Spinal cord (tissue), 9 donors: ENCODE measurements at regions not wholly inside any gene's neighbourhood (a gene's known extent, or its start where the extent isn't known, plus 50 kb on each side); places are given as distances from the start of the nearest gene placed in this dataset.

Experiments
- DNase-seq, 6 donors: peaks; one replicate each; pipeline versions ENCODE4 v3.0.0 to v3.0.0-alpha.2; 2013 to 2015; ENCODE audit warnings: low spot score in 6 of 6, low read depth in 4 of 6
- H3K27ac ChIP-seq: one replicate; pipeline ENCODE4 v1.5.1; 2013; ENCODE audit warnings: low read depth, low read length, control low read depth
- H3K27me3 ChIP-seq: one replicate; pipeline ENCODE4 v1.6.1; 2013; ENCODE audit warnings: low read length; ENCODE audit not compliant: control insufficient read depth, insufficient read depth
- H3K36me3 ChIP-seq: one replicate; pipeline ENCODE4 v1.6.1; 2013; ENCODE audit warnings: low read length; ENCODE audit not compliant: control insufficient read depth, insufficient read depth
- H3K4me1 ChIP-seq: one replicate; pipeline ENCODE4 v1.6.1; 2013; ENCODE audit warnings: low read length; ENCODE audit not compliant: control insufficient read depth, insufficient read depth
- H3K4me3 ChIP-seq: one replicate; pipeline ENCODE4 v1.5.1; 2013; ENCODE audit warnings: low read depth, low read length, control low read depth
- H3K9me3 ChIP-seq: one replicate; pipeline ENCODE4 v1.6.1; 2013; ENCODE audit warnings: low read length; ENCODE audit not compliant: control insufficient read depth, insufficient read depth
- WGBS: methylation state at CpG from one replicate; pipeline ENCODE4 v1.1.5; 2013; ENCODE audit warnings: missing lambda C conversion rate; ENCODE audit not compliant: insufficient coverage; 5-methylcytosine and 5-hydroxymethylcytosine counted together
- donor health status: healthy.

DNA sequence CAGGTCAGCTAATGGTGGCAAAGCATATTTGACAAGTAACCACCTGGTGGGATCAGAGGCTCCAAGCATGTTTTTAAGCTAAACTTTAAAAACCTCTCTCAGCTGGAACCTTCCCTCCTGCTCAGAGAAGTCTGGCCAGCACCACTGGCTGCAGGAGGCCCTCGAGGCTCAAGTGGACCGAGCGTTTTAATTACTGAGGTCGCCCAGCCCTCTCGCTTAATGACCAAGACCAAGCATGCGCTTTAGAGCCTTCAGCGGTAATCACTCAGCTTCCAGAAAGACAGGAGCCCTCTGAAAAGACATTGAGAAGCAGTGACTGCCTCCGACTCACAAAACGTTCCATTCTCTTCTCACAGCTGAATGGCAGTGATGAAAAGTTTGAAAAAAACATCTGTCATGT lies 383.4 kb upstream of the ADARB2 start:
- DNase-seq = peak in 1 of 6 donors; percentile 20
- Histone ChIP-seq H3K36me3 (no peaks in the 10 kb centered on the region), H3K27me3 (no peaks in the 10 kb centered on the region), H3K4me3 (no peak overlapping the region), H3K27ac (no peak overlapping the region), H3K4me1 (no peaks in the 10 kb centered on the region), H3K9me3 (peaks cover 1% of the 10 kb centered on the region)
- WGBS = 16% methylated on average over 6 of the region's 9 CpGs

DNA sequence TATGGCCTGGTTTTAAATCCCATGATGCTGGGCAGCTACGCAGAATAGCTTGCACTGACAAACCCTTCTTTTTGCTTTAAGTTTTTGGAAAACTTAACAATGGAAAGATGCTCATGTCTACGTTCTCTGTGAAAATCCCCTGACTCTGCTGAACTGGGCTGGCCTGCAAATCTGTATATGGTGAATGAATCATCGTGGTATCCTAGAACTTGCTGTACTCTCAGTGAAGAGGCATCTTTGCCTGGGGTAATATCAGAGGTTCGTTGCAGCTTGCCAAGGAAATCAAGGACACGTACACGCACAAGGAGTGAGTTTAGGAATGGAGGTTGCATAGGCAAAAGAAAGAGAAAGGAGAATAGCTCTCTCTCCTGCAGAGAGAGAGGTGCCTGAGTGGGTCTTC lies 382.0 kb upstream of the ADARB2 start:
- Histone ChIP-seq H3K4me1 (no peaks in the 10 kb centered on the region), H3K36me3 (no peaks in the 10 kb centered on the region), H3K4me3 (no peak overlapping the region), H3K27ac (no peak overlapping the region), H3K27me3 (no peaks in the 10 kb centered on the region), H3K9me3 (peaks cover 1% of the 10 kb centered on the region)
- 98% methylated on average over 6 of the region's 6 CpGs for WGBS
- no peak for DNase-seq

DNA sequence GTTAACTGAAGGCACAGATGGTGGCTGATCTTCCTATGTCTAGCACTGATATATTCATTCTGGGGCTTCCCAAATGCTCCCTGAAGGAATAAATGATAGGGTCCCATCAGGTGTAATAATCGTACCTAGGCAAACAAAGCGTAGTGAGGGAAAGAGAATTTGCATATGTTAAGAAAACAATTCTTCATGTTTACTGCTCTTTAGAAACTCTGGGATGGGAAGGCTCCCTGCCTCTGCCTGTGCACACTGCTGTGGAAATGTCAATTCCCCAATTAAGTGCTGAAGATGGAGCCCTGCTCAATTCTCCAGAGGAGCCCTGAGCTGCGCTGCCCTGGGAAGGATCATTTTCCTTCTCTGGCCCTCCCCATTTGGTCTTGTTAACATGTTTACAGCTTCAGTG lies 380.9 kb upstream of the ADARB2 start:
- Histone ChIP-seq H3K4me1 (no peaks in the 10 kb centered on the region), H3K4me3 (no peak overlapping the region), H3K9me3 (peaks cover 1% of the 10 kb centered on the region), H3K27me3 (no peaks in the 10 kb centered on the region), H3K36me3 (no peaks in the 10 kb centered on the region), H3K27ac (no peak overlapping the region)
- DNase-seq = peak in 2 of 6 donors; percentile 7 to 77
- 71% methylated on average over 1 of the region's 3 CpGs for WGBS

DNA sequence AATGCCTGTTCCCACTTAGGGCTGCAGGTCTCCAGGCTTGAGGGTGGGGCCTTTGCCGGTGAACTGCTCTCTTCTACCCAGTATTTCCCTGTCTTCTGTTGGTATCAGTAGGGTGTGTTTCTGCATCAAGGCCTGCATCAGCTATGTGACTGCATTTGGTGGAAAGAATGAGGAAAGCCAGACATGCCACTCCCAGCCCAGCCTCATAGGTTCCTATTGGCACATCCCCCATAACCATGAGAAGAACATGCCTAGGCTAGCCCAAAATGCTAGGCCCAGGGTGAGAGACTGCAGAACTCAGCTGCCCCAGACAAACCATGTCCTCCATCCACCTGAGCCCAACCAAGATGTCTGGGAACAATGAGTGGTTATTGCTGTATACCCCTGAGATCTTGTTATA lies 380.3 kb upstream of the ADARB2 start:
- WGBS = 100% methylated on average over 1 of the region's 1 CpG
- Histone ChIP-seq H3K9me3 (peaks cover 1% of the 10 kb centered on the region), H3K4me1 (no peaks in the 10 kb centered on the region), H3K4me3 (no peak overlapping the region), H3K27me3 (no peaks in the 10 kb centered on the region), H3K27ac (no peak overlapping the region), H3K36me3 (no peaks in the 10 kb centered on the region)
- no peak for DNase-seq

DNA sequence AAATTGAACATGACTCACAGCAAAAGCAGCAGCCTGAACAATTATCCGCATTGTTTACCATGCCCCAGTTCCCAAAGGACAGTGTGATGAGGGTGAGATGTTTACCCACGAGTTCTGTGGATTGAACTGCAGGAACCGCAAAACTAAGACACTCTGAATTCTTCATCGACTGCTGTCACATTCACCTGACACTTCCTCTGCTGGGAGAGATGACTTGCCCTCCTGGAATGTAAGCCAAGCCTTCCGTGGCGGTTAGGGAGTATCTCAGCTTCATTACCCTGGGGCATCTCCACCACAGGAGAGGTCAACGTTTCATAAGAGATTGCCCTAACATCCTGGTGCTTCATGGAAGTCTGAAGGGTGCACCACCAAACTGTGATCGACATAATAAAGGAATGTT lies 374.6 kb upstream of the ADARB2 start:
- DNase-seq = no peak
- no peaks in the 10 kb centered on the region for H3K27me3 ChIP-seq
- no peaks in the 10 kb centered on the region for H3K4me1 ChIP-seq
- WGBS = 93% methylated on average over 6 of the region's 8 CpGs
- no peaks in the 10 kb centered on the region for H3K9me3 ChIP-seq
- no peak overlapping the region for H3K27ac ChIP-seq
- H3K36me3 ChIP-seq = no peaks in the 10 kb centered on the region
- H3K4me3 ChIP-seq = no peak overlapping the region

DNA sequence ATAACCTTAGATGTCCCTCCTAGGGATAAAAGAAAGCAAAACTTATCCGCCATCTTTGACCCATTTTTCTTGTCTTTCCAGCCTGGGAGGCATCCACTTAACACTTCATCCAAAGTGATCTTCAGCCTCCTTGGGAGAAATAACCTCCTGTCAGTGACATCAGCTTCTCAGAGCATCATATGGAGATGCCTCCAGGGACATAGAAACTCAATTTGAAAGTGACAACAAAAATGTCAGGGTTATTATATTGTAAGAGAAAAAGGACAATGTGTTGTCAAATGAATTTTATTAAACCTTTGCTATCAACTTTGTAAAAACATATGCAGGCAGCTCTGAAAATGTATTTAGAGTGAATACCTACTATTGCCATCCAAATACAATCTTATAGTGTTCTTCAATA lies 371.2 kb upstream of the ADARB2 start:
- Histone ChIP-seq H3K4me1 (no peaks in the 10 kb centered on the region), H3K36me3 (no peaks in the 10 kb centered on the region), H3K27ac (no peak overlapping the region), H3K9me3 (no peaks in the 10 kb centered on the region), H3K4me3 (no peak overlapping the region), H3K27me3 (no peaks in the 10 kb centered on the region)
- WGBS = 78% methylated on average over 1 of the region's 1 CpG
- no peak for DNase-seq

DNA sequence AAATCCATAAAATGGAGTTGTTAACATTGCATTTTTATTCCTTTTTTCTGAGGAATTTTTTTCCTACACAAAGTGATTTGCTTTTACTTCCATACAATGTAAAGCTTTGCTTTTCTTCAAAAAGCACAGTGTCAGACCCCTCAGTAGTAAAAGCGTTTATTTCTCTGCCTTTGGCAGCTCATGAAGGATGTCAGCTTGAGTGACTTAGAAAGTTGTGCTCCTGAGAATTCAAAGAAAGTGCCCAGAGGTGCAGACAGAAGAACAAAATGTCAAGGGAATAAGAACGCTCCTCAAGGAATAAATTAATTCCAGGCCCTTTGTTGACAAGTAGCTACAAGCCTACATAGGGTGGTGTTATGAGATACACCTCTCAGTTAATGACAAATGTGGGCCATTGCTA lies 369.3 kb upstream of the ADARB2 start:
- no peaks in the 10 kb centered on the region for H3K9me3 ChIP-seq
- H3K4me1 ChIP-seq = no peaks in the 10 kb centered on the region
- no peak overlapping the region for H3K4me3 ChIP-seq
- H3K36me3 ChIP-seq = no peaks in the 10 kb centered on the region
- H3K27me3 ChIP-seq = no peaks in the 10 kb centered on the region
- no peak overlapping the region for H3K27ac ChIP-seq
- no CpG with 5 or more reads among the region's 2 CpGs for WGBS
- no peak for DNase-seq

DNA sequence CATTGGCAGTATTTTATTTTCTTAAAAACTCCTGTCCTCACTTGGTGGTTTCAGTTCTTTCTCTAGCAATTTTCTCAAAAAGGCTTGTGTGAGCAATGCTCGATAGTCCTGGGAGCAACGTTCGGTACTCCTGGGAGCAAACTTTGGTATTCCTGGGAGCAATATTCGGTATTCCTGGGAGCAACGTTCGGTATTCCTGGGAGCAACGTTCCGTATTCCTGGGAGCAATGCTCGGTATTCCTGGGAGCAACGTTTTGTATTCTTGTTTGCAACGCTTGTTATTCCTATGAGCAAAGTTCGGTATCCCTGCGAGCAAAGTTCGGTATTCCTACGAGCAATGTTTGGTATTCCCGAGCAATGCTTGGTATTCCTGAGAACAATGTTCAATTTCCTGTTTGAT lies 362.0 kb upstream of the ADARB2 start:
- WGBS = 97% methylated on average over 16 of the region's 16 CpGs
- Histone ChIP-seq H3K4me3 (no peak overlapping the region), H3K36me3 (no peaks in the 10 kb centered on the region), H3K9me3 (no peaks in the 10 kb centered on the region), H3K4me1 (no peaks in the 10 kb centered on the region), H3K27me3 (no peaks in the 10 kb centered on the region), H3K27ac (no peak overlapping the region)
- DNase-seq = no peak

DNA sequence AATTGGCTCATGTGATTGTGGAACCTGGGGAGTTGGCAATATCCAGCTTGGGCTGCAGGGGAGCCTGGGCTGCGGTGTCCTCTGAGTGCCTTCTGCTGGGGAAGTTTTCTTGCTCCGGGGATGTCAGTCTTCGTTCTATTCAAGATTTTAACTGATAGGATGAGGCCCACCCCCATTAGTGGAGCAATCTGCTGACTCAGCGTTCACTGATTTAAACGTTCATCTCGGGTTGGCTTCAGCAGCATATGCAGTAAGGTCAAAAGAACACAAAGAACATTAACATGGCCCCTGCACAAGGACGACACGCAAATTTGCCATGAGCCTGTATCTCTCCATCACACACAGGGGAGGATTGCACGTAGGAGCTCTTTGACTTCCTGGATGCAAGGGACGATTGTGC lies 360.6 kb upstream of the ADARB2 start:
- DNase-seq = no peak
- H3K36me3 ChIP-seq = no peaks in the 10 kb centered on the region
- H3K4me1 ChIP-seq = no peaks in the 10 kb centered on the region
- WGBS = 88% methylated on average over 8 of the region's 10 CpGs
- no peak overlapping the region for H3K4me3 ChIP-seq
- no peaks in the 10 kb centered on the region for H3K9me3 ChIP-seq
- H3K27ac ChIP-seq = no peak overlapping the region
- H3K27me3 ChIP-seq = no peaks in the 10 kb centered on the region

DNA sequence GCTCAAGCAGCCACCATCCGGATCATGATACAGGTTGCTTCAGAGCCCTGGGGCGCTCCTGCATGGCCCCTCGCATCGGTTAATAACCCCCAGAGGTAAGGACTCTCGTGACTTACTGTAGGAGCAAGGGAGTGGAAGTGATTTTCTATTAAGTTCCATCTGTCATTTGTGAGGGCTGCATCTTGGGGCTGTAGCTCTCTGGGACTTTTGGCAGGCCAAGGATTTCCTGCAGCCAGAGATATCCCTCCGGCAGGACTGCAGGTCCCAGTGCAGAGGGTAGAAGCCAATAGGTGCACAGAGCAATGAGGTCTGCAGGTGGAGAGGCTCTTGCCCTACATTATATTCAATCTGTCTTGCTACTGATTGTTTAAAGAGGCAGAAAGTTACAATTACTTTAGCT lies 356.8 kb upstream of the ADARB2 start:
- Histone ChIP-seq H3K27me3 (no peaks in the 10 kb centered on the region), H3K27ac (no peak overlapping the region), H3K9me3 (no peaks in the 10 kb centered on the region), H3K4me1 (no peaks in the 10 kb centered on the region), H3K36me3 (no peaks in the 10 kb centered on the region), H3K4me3 (no peak overlapping the region)
- DNase-seq = no peak
- WGBS = 80% methylated on average over 4 of the region's 6 CpGs
